Right lobe of liver (tissue), 4 donors: ENCODE measurements at regions not wholly inside any gene's neighbourhood (a gene's known extent, or its start where the extent isn't known, plus 50 kb on each side); places are given as distances from the start of the nearest gene placed in this dataset.

Experiments used
- CTCF ChIP-seq, 4 donors: fragments of 200-600 bp in 3 of 4; fragments of 450-650 bp in 1 of 4; IDR thresholded peaks; one replicate each; pipeline versions ENCODE4 v1.5.1 to v1.8.0; 2016 to 2022; ENCODE audit warnings: antibody characterized with exemption in 4 of 4, mild to moderate bottlenecking in 2 of 4
- POLR2A ChIP-seq: fragments of 450-650 bp; IDR thresholded peaks from one replicate; pipeline ENCODE4 v1.6.1; 2017; ENCODE audit warnings: antibody characterized with exemption, mild to moderate bottlenecking
- donor health status: DM: no; HTN: no; CAD: no.
- donor health status: DM: no; HTN: no; CAD: no.
- donor health status: DM: no; HTN: yes; CAD: no.

- TF ChIP-seq POLR2A = no peak
- no peak for TF ChIP-seq CTCF (IDR thresholded peaks at IDR 0.05)
Observed at GRCh38 chr5:125476901-125477585, 730.6 kb upstream of the ZNF608 start.
